Transverse colon (tissue), 4 donors: ENCODE measurements at regions not wholly inside any gene's neighbourhood (a gene's known extent, or its start where the extent isn't known, plus 50 kb on each side); places are given as distances from the start of the nearest gene placed in this dataset.

Experiments
- CTCF ChIP-seq, 5 experiments: fragments of 200-600 bp in 3 of 5; fragments of 450-650 bp in 2 of 5; sonication (generic) in 3 of 5; IDR thresholded peaks; 1 replicate in 2 of 5; 2 replicates in 3 of 5; pipeline ENCODE4 v1.5.1; 2016 to 2017; ENCODE audit warnings: antibody characterized with exemption in 5 of 5, inconsistent platforms in 3 of 5, mild to moderate bottlenecking in 2 of 5, moderate library complexity in 1 of 5
- EP300 ChIP-seq: sonication (generic); formaldehyde crosslinking; IDR thresholded peaks from one replicate; pipeline ENCODE4 v1.6.1; 2017; ENCODE audit warnings: antibody characterized with exemption, low read depth
- POLR2A ChIP-seq: fragments of 450-650 bp; IDR thresholded peaks from one replicate; pipeline ENCODE4 v1.6.1; 2016; ENCODE audit warnings: antibody characterized with exemption, mild to moderate bottlenecking, moderate library complexity
- POLR2AphosphoS5 ChIP-seq, 3 donors: sonication (generic); formaldehyde crosslinking; IDR thresholded peaks; one replicate each; pipeline ENCODE4 v1.6.1; 2016; ENCODE audit warnings: antibody characterized with exemption in 3 of 3

GRCh38 chr3:150084128-150084527 is 113.4 kb upstream of the PFN2 start:
- TF ChIP-seq CTCF (IDR thresholded peaks at IDR 0.05) (no peak), POLR2AphosphoS5 (IDR thresholded peaks at IDR 0.05) (no peak), POLR2A (no peak), EP300 (no peak)
